BE2C (cell line): ENCODE measurements at regions not wholly inside any gene's neighbourhood (a gene's known extent, or its start where the extent isn't known, plus 50 kb on each side); places are given as distances from the start of the nearest gene placed in this dataset.

ENCODE experiments used
- DNase-seq: peaks from one replicate; pipeline ENCODE4 v3.0.0-alpha.2; 2020
- H3K27me3 ChIP-seq: fragments of 250-450 bp; sonication (Bioruptor Pico); 2 replicates; pipeline ENCODE4 v1.5.1; 2020; ENCODE audit warnings: mild to moderate bottlenecking
- H3K36me3 ChIP-seq: fragments of 250-450 bp; sonication (Bioruptor Pico); 2 replicates; pipeline ENCODE4 v1.5.1; 2020; ENCODE audit warnings: mild to moderate bottlenecking
- H3K4me1 ChIP-seq: fragments of 250-450 bp; sonication (Bioruptor Pico); 2 replicates; pipeline ENCODE4 v1.5.1; 2020
- H3K4me3 ChIP-seq: 2 replicates; pipeline ENCODE4 v1.5.1; 2011; ENCODE audit warnings: low read depth, low read length
- H3K9me3 ChIP-seq: fragments of 250-450 bp; sonication (Bioruptor Pico); 2 replicates; pipeline ENCODE4 v1.5.1; 2020
- CTCF ChIP-seq: IDR thresholded peaks from 2 replicates; pipeline ENCODE4 v1.5.1; 2012; ENCODE audit warnings: mild to moderate bottlenecking, low read depth, low read length

- no peaks in the 10 kb centered on the region for H3K36me3 ChIP-seq
- H3K9me3 ChIP-seq, result no peaks in the 10 kb centered on the region
- DNase-seq, result no peak
- no peak for TF ChIP-seq CTCF
- no peak overlapping the region for H3K4me3 ChIP-seq
- H3K27me3 ChIP-seq, result no peaks in the 10 kb centered on the region
- H3K4me1 ChIP-seq, result no peaks in the 10 kb centered on the region
Measured at GRCh38 chr7:33778195-33778594, 127.1 kb upstream of the BMPER start.

GRCh38 chr7:33779216-33779615 lies 126.1 kb upstream of the BMPER start:
- no peak for DNase-seq
- TF ChIP-seq CTCF, result no peak
- Histone ChIP-seq H3K4me3 (no peak overlapping the region), H3K9me3 (no peaks in the 10 kb centered on the region), H3K4me1 (no peaks in the 10 kb centered on the region), H3K36me3 (no peaks in the 10 kb centered on the region), H3K27me3 (no peaks in the 10 kb centered on the region)

GRCh38 chr7:33781167-33781566 lies 124.2 kb upstream of the BMPER start:
- no peaks in the 10 kb centered on the region for H3K4me1 ChIP-seq
- no peaks in the 10 kb centered on the region for H3K36me3 ChIP-seq
- DNase-seq, result no peak
- no peak overlapping the region for H3K4me3 ChIP-seq
- H3K9me3 ChIP-seq, result no peaks in the 10 kb centered on the region
- H3K27me3 ChIP-seq, result no peaks in the 10 kb centered on the region
- TF ChIP-seq CTCF, result no peak

GRCh38 chr7:33781796-33782195 lies 123.5 kb upstream of the BMPER start:
- Histone ChIP-seq H3K4me3 (no peak overlapping the region), H3K4me1 (no peaks in the 10 kb centered on the region)
- no peak for TF ChIP-seq CTCF

GRCh38 chr7:33784000-33784399 lies 121.3 kb upstream of the BMPER start:
- no peak overlapping the region for H3K4me3 ChIP-seq
- no peaks in the 10 kb centered on the region for H3K36me3 ChIP-seq
- no peaks in the 10 kb centered on the region for H3K27me3 ChIP-seq
- H3K4me1 ChIP-seq, result no peaks in the 10 kb centered on the region
- no peak for TF ChIP-seq CTCF
- no peak for DNase-seq
- H3K9me3 ChIP-seq, result no peaks in the 10 kb centered on the region

More at GRCh38 chr7:33781796-33782195, 123.5 kb upstream of the BMPER start:
- Histone ChIP-seq H3K36me3 (no peaks in the 10 kb centered on the region), H3K27me3 (no peaks in the 10 kb centered on the region), H3K9me3 (no peaks in the 10 kb centered on the region)
- no peak for DNase-seq

GRCh38 chr7:33788531-33788930 lies 116.8 kb upstream of the BMPER start:
- Histone ChIP-seq H3K4me3 (no peak overlapping the region), H3K9me3 (no peaks in the 10 kb centered on the region), H3K36me3 (no peaks in the 10 kb centered on the region), H3K27me3 (no peaks in the 10 kb centered on the region), H3K4me1 (no peaks in the 10 kb centered on the region)
- no peak for DNase-seq
- no peak for TF ChIP-seq CTCF
